Liver (tissue), 8 donors: ENCODE measurements at regions not wholly inside any gene's neighbourhood (a gene's known extent, or its start where the extent isn't known, plus 50 kb on each side); places are given as distances from the start of the nearest gene placed in this dataset.
A peak's percentile ranks its signal among the peaks of the same experiment; 100 is the strongest.

Experiments
- DNase-seq: peaks from one replicate; pipeline ENCODE4 v3.0.0-alpha.2; 2017; ENCODE audit warnings: low spot score
- H3K27ac ChIP-seq, 2 donors: one replicate each; pipeline ENCODE4 v1.7.0; 2013; ENCODE audit warnings: inconsistent platforms in 2 of 2, low read length in 2 of 2, control low read depth in 1 of 2, low read depth in 1 of 2, mild to moderate bottlenecking in 1 of 2
- H3K27me3 ChIP-seq, 4 donors: one replicate each; pipeline versions ENCODE4 v1.6.1 to v1.7.0; 2013; ENCODE audit warnings: low read length in 3 of 4, inconsistent platforms in 1 of 4, mild to moderate bottlenecking in 1 of 4, moderate library complexity in 1 of 4; ENCODE audit not compliant: control insufficient read depth in 4 of 4, insufficient read depth in 4 of 4
- H3K36me3 ChIP-seq, 4 donors: one replicate each; pipeline versions ENCODE4 v1.6.1 to v1.7.0; 2013; ENCODE audit warnings: low read length in 3 of 4, mild to moderate bottlenecking in 3 of 4, low read depth in 1 of 4, moderate library complexity in 1 of 4; ENCODE audit not compliant: control insufficient read depth in 4 of 4, insufficient read depth in 3 of 4
- H3K4me1 ChIP-seq, 4 donors: one replicate each; pipeline versions ENCODE4 v1.6.1 to v1.7.0; 2013; ENCODE audit warnings: low read length in 3 of 4, mild to moderate bottlenecking in 3 of 4, moderate library complexity in 1 of 4; ENCODE audit not compliant: control insufficient read depth in 4 of 4, insufficient read depth in 4 of 4
- H3K4me3 ChIP-seq, 3 donors: one replicate each; pipeline versions ENCODE4 v1.6.1 to v1.7.0; 2013; ENCODE audit warnings: low read length in 3 of 3, control low read depth in 1 of 3, low read depth in 1 of 3, mild to moderate bottlenecking in 1 of 3
- H3K9ac ChIP-seq, 2 donors: one replicate each; pipeline ENCODE4 v1.7.0; 2013; ENCODE audit warnings: low read length in 2 of 2, mild to moderate bottlenecking in 2 of 2, moderate library complexity in 2 of 2, control low read depth in 1 of 2, low read depth in 1 of 2
- H3K9me3 ChIP-seq, 4 donors: one replicate each; pipeline versions ENCODE4 v1.6.1 to v1.7.0; 2013; ENCODE audit warnings: low read length in 3 of 4; ENCODE audit not compliant: control insufficient read depth in 4 of 4
- EGR1 ChIP-seq, 2 donors: IDR thresholded peaks; 2 replicates each; pipeline ENCODE4 v1.6.1; 2016 to 2018; ENCODE audit warnings: antibody characterized with exemption in 2 of 2, low read depth in 2 of 2
- FOXA1 ChIP-seq: IDR thresholded peaks from 2 replicates; pipeline ENCODE4 v1.6.1; 2016; ENCODE audit warnings: antibody characterized with exemption
- FOXA2 ChIP-seq: IDR thresholded peaks from 2 replicates; pipeline ENCODE4 v1.6.1; 2016; ENCODE audit warnings: antibody characterized with exemption
- GABPA ChIP-seq, 2 donors: IDR thresholded peaks in 1 of 2; conservative IDR thresholded peaks in 1 of 2; 2 replicates each; pipeline ENCODE4 v1.6.1; 2016; ENCODE audit warnings: antibody characterized with exemption in 2 of 2, mild to moderate bottlenecking in 1 of 2, moderate library complexity in 1 of 2
- HNF4A ChIP-seq, 2 donors: conservative IDR thresholded peaks; 2 replicates each; pipeline ENCODE4 v1.6.1; 2016; ENCODE audit warnings: antibody characterized with exemption in 2 of 2, mild to moderate bottlenecking in 2 of 2
- HNF4G ChIP-seq: IDR thresholded peaks from 2 replicates; pipeline ENCODE4 v1.6.1; 2016; ENCODE audit warnings: antibody characterized with exemption
- RAD21 ChIP-seq, 2 donors: IDR thresholded peaks; 2 replicates each; pipeline ENCODE4 v1.6.1; 2016; ENCODE audit warnings: antibody characterized with exemption in 2 of 2, mild to moderate bottlenecking in 2 of 2
- RXRA ChIP-seq, 2 donors: IDR thresholded peaks; 2 replicates each; pipeline ENCODE4 v1.6.1; 2017 to 2018; ENCODE audit warnings: antibody characterized with exemption in 2 of 2, mild to moderate bottlenecking in 1 of 2
- TAF1 ChIP-seq: conservative IDR thresholded peaks from 2 replicates; pipeline ENCODE4 v1.6.1; 2016; ENCODE audit warnings: antibody characterized with exemption, mild to moderate bottlenecking
- YY1 ChIP-seq: IDR thresholded peaks from 2 replicates; pipeline ENCODE4 v1.6.1; 2016; ENCODE audit warnings: antibody characterized with exemption, mild to moderate bottlenecking
- WGBS: extraction: QIAGEN DNeasy Blood & Tissue Kit; methylation state at CpG from one replicate; pipeline ENCODE4 v1.1.7; 2013; 5-methylcytosine and 5-hydroxymethylcytosine counted together
- TF ChIP-seq, protein P1 (sequence below): IDR thresholded peaks from 2 replicates; pipeline ENCODE4 v1.6.1; 2016; ENCODE audit warnings: antibody characterized with exemption
- TF ChIP-seq, protein P2 (sequence below): IDR thresholded peaks from 2 replicates; pipeline ENCODE4 v1.6.1; 2016; ENCODE audit warnings: antibody characterized with exemption
- TF ChIP-seq, protein P3 (sequence below): IDR thresholded peaks from 2 replicates; pipeline ENCODE4 v1.6.1; 2016; ENCODE audit warnings: antibody characterized with exemption, mild to moderate bottlenecking
- TF ChIP-seq, protein P4 (sequence below): fragments of 150-350 bp; IDR thresholded peaks from 2 replicates; pipeline ENCODE4 v1.5.1; 2017; ENCODE audit warnings: improper control_type of control experiment, low read depth, low read length; ENCODE audit not compliant: missing input control
- donor health status: healthy.
- donor health status: healthy.
- donor health status: healthy.
- donor health status: healthy.
- donor health status: healthy.

DNA sequence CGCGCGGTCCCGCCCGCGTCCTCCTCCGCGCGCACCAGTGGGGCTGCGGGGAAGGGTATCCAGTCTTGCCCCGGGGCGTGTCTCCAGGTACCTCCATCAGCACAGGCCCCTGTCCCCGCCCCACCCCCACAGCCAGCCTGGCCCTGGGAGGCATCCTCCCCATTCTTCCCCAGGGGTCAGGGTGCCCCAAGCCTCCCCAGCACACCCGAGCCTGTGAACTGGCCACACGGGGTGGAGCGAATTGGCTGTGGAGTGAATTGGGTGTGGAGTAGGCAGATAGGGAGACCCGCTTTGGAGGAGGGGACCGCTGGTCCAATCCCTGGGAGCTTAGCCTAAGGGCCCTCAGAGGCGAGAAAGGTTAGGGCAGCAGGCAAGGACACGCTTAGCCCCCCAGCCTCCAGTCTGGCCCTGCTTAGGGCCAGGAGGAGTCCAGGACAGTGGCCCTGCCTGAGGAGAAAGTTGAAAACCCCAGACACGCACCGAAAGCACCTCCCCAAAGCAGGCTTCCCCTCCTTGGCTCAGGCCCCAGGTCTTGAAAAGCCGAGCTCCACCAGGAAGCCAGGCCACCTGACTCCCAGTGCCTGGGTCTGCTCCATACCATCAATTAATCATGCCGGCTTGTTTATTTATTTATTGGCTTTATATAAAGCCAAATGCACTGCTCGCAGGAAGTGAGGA, 107.7 kb upstream of the SLC6A11 start (continued):
- no peak for TF ChIP-seq FOXA2

GRCh38 chr3:10709110-10709781, 106.8 kb upstream of the SLC6A11 start:
- no peak overlapping the region for H3K4me3 ChIP-seq
- TF ChIP-seq, protein P1, sequence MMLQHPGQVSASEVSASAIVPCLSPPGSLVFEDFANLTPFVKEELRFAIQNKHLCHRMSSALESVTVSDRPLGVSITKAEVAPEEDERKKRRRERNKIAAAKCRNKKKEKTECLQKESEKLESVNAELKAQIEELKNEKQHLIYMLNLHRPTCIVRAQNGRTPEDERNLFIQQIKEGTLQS, result no peak
- TF ChIP-seq GABPA (IDR thresholded peaks at IDR 0.05 in 1 of 2, conservative IDR thresholded peaks at IDR 0.05 in 1 of 2), result no peak
- no peak for TF ChIP-seq FOXA2
- TF ChIP-seq RAD21 (IDR thresholded peaks at IDR 0.05), result peak; percentile 27 to 55
- TF ChIP-seq, protein P2, sequence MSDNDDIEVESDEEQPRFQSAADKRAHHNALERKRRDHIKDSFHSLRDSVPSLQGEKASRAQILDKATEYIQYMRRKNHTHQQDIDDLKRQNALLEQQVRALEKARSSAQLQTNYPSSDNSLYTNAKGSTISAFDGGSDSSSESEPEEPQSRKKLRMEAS, result no peak
- no peak for TF ChIP-seq FOXA1
- TF ChIP-seq TAF1, result no peak
- no peak overlapping the region for H3K27ac ChIP-seq
- no peaks in the 10 kb centered on the region for H3K36me3 ChIP-seq
- peaks cover 0 to 4% (median 3%) of the 10 kb centered on the region in 4 donors for H3K4me1 ChIP-seq
- no peak for DNase-seq
- no peaks in the 10 kb centered on the region for H3K9me3 ChIP-seq
- peaks cover 0 to 14% (median 7%) of the 10 kb centered on the region in 4 donors for H3K27me3 ChIP-seq
- WGBS, result 73% methylated on average over 9 of the region's 9 CpGs
- no peak overlapping the region for H3K9ac ChIP-seq

- WGBS, result 74% methylated on average over 6 of the region's 6 CpGs
Measured at GRCh38 chr3:10712121-10712520, 103.9 kb upstream of the SLC6A11 start.

More at GRCh38 chr3:10712121-10712520, 103.9 kb upstream of the SLC6A11 start:
- Histone ChIP-seq H3K27ac (no peak overlapping the region), H3K27me3 (peaks cover 0 to 7% (median 1%) of the 10 kb centered on the region in 4 donors), H3K9me3 (peaks cover 0 to 4% (median 2%) of the 10 kb centered on the region in 4 donors), H3K4me1 (peaks cover 0 to 4% (median 3%) of the 10 kb centered on the region in 4 donors), H3K4me3 (no peak overlapping the region), H3K9ac (no peak overlapping the region), H3K36me3 (no peaks in the 10 kb centered on the region)
- no peak for TF ChIP-seq EGR1 (IDR thresholded peaks at IDR 0.05; ENCODE audit: low read depth in 2 of 2)
- TF ChIP-seq, protein P1, result no peak
- no peak for TF ChIP-seq HNF4G
- TF ChIP-seq TAF1, result no peak
- no peak for TF ChIP-seq FOXA2
- TF ChIP-seq YY1, result no peak
- TF ChIP-seq, protein P3, sequence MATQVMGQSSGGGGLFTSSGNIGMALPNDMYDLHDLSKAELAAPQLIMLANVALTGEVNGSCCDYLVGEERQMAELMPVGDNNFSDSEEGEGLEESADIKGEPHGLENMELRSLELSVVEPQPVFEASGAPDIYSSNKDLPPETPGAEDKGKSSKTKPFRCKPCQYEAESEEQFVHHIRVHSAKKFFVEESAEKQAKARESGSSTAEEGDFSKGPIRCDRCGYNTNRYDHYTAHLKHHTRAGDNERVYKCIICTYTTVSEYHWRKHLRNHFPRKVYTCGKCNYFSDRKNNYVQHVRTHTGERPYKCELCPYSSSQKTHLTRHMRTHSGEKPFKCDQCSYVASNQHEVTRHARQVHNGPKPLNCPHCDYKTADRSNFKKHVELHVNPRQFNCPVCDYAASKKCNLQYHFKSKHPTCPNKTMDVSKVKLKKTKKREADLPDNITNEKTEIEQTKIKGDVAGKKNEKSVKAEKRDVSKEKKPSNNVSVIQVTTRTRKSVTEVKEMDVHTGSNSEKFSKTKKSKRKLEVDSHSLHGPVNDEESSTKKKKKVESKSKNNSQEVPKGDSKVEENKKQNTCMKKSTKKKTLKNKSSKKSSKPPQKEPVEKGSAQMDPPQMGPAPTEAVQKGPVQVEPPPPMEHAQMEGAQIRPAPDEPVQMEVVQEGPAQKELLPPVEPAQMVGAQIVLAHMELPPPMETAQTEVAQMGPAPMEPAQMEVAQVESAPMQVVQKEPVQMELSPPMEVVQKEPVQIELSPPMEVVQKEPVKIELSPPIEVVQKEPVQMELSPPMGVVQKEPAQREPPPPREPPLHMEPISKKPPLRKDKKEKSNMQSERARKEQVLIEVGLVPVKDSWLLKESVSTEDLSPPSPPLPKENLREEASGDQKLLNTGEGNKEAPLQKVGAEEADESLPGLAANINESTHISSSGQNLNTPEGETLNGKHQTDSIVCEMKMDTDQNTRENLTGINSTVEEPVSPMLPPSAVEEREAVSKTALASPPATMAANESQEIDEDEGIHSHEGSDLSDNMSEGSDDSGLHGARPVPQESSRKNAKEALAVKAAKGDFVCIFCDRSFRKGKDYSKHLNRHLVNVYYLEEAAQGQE, result no peak
- no peak for TF ChIP-seq HNF4A (conservative IDR thresholded peaks at IDR 0.05)
- no peak for TF ChIP-seq RAD21 (IDR thresholded peaks at IDR 0.05)
- TF ChIP-seq, protein P2, result no peak
- no peak for TF ChIP-seq RXRA (IDR thresholded peaks at IDR 0.05)
- TF ChIP-seq, protein P4, sequence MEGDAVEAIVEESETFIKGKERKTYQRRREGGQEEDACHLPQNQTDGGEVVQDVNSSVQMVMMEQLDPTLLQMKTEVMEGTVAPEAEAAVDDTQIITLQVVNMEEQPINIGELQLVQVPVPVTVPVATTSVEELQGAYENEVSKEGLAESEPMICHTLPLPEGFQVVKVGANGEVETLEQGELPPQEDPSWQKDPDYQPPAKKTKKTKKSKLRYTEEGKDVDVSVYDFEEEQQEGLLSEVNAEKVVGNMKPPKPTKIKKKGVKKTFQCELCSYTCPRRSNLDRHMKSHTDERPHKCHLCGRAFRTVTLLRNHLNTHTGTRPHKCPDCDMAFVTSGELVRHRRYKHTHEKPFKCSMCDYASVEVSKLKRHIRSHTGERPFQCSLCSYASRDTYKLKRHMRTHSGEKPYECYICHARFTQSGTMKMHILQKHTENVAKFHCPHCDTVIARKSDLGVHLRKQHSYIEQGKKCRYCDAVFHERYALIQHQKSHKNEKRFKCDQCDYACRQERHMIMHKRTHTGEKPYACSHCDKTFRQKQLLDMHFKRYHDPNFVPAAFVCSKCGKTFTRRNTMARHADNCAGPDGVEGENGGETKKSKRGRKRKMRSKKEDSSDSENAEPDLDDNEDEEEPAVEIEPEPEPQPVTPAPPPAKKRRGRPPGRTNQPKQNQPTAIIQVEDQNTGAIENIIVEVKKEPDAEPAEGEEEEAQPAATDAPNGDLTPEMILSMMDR, result no peak
- DNase-seq, result no peak
